NCI-H2196 (cell line): ENCODE measurements at regions not wholly inside any gene's neighbourhood (a gene's known extent, or its start where the extent isn't known, plus 50 kb on each side); places are given as distances from the start of the nearest gene placed in this dataset.
"Not testable (repeated sequence)": the region's sequence is repeated elsewhere in the genome, so short reads cannot be mapped to it uniquely, and the experiment has no call there.

ENCODE experiments used
- DNase-seq: peaks from one replicate; lab custom pipeline; 2025; ENCODE audit not compliant: unreplicated experiment; lab: John Stamatoyannopoulos, UW

- no peak for DNase-seq
Measured at GRCh38 chr1:95734560-95734959, 500.6 kb downstream of the RWDD3 start.

GRCh38 chr1:95742591-95743089 is 508.6 kb downstream of the RWDD3 start:
- no peak for DNase-seq

DNA sequence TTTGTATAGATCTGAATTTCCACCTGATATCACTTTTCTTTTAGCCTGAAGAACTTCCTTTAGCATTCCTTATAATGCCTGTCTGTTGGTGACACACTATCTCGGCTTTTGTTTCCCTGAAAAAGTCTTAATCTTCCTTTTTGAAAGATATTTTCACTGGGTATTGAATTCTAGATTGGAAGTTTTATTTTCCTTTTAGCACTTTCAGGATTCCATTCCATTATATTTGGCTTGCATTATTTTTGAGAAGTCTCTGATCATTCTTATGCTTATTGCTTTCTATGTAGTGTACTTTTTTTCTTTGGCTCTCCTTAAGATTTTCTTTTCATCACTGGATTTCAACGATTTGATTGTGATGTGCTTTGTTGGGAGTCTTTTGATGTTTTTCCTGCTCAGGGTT is 510.7 kb downstream of the RWDD3 start:
- no peak for DNase-seq

DNA sequence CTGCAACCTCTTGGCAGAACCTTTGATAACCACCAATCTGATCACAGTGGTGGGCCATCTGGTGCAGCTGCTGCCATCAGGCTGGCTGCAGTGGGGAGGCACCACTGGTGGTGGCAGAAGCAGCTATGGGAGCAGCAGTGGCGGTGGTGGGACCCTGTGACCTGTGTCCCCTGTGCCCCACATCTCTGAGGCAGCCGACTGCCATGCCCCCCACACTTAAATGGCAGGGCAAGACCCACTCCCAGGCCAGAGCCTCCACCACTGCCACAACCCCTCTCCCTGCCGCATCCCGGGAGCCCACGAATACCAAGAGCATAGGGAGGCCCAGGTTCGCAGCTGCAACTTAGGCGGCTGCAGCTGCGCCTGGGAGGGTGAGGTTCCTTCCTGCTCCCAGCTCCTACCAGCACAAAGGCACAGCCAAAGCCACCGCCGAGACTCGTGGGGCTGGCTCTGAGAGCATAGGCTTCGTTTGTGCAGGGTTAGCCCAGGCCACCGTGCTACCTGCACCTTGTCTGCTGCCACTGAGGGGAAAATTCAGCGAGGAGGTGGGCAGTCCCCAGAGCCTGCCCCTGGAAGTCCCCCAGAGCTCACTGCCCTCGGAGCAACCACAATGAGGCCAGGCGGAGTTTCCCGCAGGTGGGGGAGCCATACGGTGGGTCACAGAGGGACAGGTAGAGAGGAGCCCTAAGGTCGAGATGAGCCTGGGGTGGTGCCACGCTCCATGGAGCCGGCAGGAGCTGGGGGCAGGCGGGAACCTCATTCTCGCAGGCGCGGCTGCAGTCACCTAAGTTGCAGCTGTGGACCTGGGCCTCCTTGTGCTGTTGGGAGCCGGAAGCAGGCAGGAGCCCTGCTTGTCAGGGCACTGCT is 518.7 kb downstream of the RWDD3 start:
- DNase-seq = no peak

GRCh38 chr1:95753382-95754016 is 519.5 kb downstream of the RWDD3 start:
- no peak for DNase-seq

DNA sequence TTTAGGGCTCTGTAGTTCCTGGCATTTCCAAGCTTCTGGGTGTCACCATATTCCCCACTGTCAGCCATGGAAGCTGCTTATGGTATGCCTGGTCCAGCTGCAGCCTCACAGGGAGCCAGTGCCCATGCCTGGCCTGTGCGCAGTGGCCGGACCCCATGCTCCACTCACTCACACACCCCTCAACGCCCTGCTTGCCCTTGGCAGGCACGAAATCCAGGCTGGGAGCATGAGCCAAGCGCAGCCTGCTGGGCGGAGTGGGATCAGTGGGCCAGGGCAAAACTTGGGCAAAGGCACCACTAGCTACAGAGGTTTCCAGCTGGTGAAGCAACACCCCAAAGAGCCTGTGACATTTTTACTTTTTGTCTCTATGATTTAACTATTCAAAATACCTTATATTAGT is 520.4 kb downstream of the RWDD3 start:
- no peak for DNase-seq

- DNase-seq = no peak
Measured at GRCh38 chr1:95766036-95766435, 532.0 kb downstream of the RWDD3 start.

- DNase-seq = no peak
Measured at GRCh38 chr1:95770581-95770980, 536.6 kb downstream of the RWDD3 start.

DNA sequence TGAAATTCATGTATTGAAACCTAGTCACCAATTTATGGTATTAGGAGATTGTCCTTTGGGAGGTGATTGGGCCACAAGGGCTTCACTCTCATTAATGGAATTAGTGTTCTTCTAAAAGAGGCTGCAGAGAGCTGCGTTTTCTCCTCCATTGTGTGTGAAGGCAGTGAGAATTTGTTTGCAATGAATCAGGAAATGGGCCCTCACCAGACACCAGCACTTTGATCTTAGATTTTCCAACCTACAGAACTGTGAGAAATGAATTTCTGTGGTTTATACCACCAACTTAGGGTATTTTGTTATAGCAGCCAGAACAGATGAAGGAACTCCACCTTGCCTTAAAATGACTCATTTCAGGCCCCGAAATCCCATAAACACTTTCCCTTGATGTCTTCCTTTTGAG is 544.2 kb downstream of the RWDD3 start:
- DNase-seq = no peak

DNA sequence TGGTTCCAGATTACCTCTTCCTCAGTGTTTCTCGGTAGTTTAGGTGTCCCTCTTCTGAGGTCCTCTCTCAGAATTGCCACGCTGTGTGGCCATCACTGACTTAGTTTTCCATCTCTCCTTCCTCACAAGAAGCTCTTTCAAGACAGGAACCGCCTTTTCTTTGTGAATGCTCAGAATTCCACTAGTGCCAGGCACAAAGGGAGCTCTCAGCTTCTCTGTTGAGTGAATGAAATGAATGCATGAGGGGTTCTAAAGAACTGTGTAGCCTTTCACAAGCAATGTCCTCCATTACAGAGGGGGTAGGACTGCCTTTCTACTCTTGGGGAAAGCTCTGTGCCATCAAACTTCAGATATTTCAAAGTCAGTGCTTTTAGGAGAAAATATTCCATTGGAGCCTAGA is 546.8 kb downstream of the RWDD3 start:
- DNase-seq = no peak

DNA sequence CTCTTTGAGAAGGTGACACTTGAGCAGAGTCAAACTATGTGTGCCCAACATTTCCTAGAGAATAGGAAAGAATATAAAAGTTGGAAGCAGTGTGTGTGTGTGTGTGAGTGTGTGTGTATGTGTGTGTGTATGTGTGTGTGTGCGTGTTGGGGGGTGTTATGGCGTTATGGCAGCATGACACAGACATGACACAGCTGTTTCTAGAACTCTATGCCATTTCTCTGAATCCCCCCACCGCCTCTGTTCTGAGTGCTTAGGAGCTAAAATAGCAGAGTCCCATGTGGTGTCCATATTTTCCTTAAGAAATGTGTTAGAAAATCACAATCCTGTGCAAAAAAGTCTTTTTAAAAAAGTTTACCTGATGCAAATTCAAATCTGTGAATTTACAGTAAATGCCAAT is 556.1 kb downstream of the RWDD3 start:
- DNase-seq = no peak

GRCh38 chr1:95793893-95794292 is 559.9 kb downstream of the RWDD3 start:
- no peak for DNase-seq

DNA sequence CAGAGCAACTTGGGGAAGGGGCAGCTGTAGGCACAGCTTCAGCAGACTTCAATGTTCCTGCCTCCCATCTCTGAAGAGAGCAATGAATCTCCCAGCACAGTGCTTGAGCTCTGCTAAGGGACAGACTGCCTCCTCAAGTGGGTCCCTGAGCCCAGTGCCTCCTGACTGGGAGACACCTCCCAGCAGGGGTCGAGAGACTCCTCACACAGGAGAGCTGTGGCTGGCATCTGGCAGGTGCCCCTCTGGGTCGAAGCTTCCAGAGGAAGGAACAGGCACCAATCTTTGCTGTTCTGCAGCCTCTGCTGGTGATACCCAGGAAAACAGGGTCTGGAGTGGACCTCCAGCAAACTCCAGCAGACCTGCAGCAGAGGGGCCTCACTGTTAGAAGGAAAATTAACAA is 563.8 kb downstream of the RWDD3 start:
- DNase-seq = not testable (repeated sequence)

DNA sequence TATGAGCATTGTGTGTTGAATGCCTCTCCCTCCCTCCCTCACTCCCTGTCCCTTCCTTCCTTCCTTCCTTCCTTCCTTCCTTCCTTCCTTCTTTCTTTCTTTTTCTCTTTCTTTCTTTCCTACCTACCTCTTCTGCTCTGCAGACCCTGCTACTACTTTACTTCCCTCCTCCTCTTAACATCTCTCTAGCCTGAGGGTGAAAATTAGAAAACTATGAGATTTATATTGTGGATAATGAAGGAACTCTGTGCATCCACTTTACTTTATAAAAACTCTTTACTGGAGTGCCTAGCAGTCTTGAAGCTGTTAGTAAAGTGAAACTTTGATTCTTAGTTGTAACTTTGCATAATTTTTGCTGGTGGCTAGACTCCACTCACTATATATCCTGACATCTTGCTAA is 572.2 kb downstream of the RWDD3 start:
- DNase-seq = no peak

GRCh38 chr1:95809391-95809790 is 575.4 kb downstream of the RWDD3 start:
- no peak for DNase-seq

GRCh38 chr1:95815511-95815910 is 581.5 kb downstream of the RWDD3 start:
- DNase-seq = no peak

DNA sequence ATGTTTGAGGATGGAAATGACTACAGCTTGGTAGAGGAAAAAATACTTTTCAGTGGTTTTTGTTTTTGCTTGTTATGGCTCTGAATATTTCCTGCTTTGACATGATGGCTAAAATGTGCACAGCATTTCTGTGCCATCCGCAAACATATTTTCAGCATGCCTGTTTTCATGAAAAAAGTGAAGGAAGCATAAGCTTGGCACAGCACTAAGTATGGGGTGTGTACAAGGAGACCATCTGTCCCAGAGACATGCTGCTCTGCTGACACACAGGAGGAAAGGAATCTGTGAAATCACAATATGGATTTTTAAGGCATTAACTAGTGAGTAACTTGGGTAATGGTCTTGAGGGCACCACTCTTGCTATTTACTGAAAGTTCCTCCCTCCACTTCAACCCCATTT is 595.5 kb downstream of the RWDD3 start:
- DNase-seq = no peak

DNA sequence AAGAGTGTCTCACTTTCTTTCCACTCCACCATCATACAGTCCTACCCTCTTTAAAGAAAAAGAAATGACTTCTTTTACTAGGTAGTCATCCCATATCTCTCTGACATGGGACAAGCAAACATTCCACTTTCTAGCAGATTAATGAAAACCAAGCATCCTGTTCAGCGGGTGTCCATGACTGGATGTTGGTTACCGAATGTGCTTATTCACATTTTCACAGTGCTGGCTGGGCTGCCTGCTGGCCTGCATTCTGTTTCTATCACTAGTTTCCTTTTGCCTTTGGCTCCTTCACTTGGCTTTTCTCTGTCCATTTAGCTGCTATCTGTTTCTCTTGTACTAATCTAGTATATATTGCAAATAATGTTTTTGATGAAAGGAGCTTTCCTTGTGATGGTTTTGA is 598.4 kb downstream of the RWDD3 start:
- no peak for DNase-seq

DNA sequence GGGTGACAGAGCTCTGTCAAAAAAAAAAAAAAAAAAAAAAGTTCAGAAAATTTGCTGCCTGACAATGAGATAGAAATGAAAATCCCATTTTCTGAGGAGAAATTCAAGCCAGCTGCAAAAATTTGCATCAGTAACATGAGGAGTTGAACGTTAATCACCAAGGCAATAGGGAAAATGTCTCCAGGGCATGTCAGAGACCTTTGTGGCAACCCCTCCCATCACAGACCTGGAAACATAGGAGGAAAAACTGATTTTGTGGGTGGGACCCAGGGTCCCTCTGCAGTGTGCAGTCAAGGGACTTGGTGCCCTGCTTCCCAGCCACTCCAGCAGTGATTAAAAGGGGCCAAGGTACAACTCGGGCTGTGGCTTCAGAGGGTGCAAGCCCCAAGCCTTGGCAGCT is 615.4 kb downstream of the RWDD3 start:
- DNase-seq = no peak

DNA sequence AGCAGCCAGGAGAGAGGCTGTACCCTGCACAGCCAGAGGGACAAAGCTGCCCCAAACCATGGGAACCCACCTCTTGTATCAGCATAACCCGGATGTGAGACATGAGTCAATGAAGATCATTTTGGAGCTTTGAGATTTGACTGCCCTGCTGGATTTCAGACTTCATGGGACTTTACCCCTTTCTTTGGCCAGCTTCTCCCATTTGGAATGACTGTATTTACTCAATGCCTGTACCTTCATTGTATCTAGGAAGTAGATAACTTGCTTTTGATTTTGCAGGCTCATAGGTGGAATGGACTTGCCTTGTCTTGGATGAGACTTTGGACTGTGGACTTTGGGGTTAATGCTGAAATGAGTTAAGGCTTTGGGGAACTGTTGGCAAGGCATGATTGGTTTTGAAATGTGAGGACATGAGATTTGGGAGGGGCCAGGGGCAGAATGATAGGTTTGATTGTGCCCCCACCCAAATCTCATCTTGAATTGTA is 616.2 kb downstream of the RWDD3 start:
- DNase-seq = no peak

- no peak for DNase-seq
Measured at GRCh38 chr1:95850763-95851162, 616.8 kb downstream of the RWDD3 start.

GRCh38 chr1:95852483-95853070 is 618.6 kb downstream of the RWDD3 start:
- no peak for DNase-seq
